ENCODE measurements at regions not wholly inside any gene's neighbourhood (a gene's known extent, or its start where the extent isn't known, plus 50 kb on each side); places are given as distances from the start of the nearest gene placed in this dataset.

- TF ChIP-seq EP300 (IDR thresholded peaks at IDR 0.05) = no peak
- TF ChIP-seq CTCF (IDR thresholded peaks at IDR 0.05) = no peak
- no peak for TF ChIP-seq POLR2A (IDR thresholded peaks at IDR 0.05; ENCODE audit: low read depth)
- no peak for TF ChIP-seq POLR2AphosphoS5 (IDR thresholded peaks at IDR 0.05)
Measured at GRCh38 chr11:119844808-119845207, 115.8 kb upstream of the NECTIN1 start.
